ENCODE measurements at regions not wholly inside any gene's neighbourhood (a gene's known extent, or its start where the extent isn't known, plus 50 kb on each side); places are given as distances from the start of the nearest gene placed in this dataset.
"Not testable (repeated sequence)": the region's sequence is repeated elsewhere in the genome, so short reads cannot be mapped to it uniquely, and the experiment has no call there.

DNA sequence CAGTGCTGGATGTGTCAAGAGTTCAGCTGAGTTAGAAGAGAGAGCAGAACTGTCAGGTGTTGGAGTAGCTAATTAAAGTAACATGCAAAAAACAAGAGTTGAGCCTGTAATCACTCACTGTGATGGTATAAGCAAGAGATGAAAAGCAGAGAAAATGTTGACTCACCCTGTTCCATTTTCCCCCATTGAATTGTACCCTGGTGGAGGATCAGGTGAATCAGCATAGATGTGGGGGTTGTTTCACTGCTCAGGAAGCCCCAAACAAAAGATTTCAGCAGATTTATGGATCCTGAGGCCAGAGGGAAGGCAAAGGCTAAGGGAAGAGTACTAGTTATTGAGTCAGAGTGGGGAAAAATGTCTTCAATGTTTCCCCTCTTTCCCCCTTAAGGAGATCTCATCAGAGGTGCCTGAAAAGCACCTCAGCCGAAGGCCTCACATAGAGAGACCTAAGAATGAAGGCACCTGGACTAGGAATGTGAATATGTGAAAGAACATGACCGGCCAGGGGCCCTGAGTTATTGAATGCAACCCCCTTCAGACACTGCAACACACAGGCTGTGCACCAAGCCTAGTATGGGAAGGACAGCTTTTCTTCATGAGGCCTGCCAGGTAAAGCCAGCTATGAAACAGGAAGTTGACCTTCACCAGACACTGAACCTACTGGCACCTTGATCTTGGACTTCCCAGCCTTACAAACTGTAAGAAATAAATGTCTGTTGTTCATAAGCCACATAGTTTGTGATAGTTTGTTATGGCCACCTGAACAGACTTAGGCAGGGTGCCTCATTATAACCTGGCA lies 90.1 kb downstream of the TMCO5A start:
- TF ChIP-seq CTCF (IDR thresholded peaks at IDR 0.05; ENCODE audit: unreplicated experiment): no peak
- Mint-ChIP-seq H3K4me3 (ENCODE audit: low read depth, unreplicated experiment) (no peak overlapping the region), H3K27me3 (ENCODE audit: unreplicated experiment) (no peaks in the 10 kb centered on the region), H3K27ac (ENCODE audit: unreplicated experiment) (no peak overlapping the region), H3K4me1 (ENCODE audit: low read depth, unreplicated experiment) (no peaks in the 10 kb centered on the region), H3K36me3 (ENCODE audit: insufficient read depth, unreplicated experiment) (no peaks in the 10 kb centered on the region), H3K9me3 (ENCODE audit: low read depth, unreplicated experiment) (no peaks in the 10 kb centered on the region)
- no peak for DNase-seq
- intact Hi-C loops (cut with micrococcal nuclease; ENCODE audit: unreplicated experiment): no loop called here
- no TSS peak for BruUV-seq (replicated peaks)
- CTCF ChIA-PET: interaction anchor here (0.6 kb wide), 1 partner anchor 19 kb away, joined by 9 read pairs; no protein-coding TSS in a partner anchor

GRCh38 chr15:38025656-38026055 lies 91.2 kb downstream of the TMCO5A start:
- DNase-seq; H3K4me1 Mint-ChIP-seq (ENCODE audit: low read depth, unreplicated experiment); H3K9me3 Mint-ChIP-seq (ENCODE audit: low read depth, unreplicated experiment); H3K36me3 Mint-ChIP-seq (ENCODE audit: insufficient read depth, unreplicated experiment); H3K4me3 Mint-ChIP-seq (ENCODE audit: low read depth, unreplicated experiment); H3K27me3 Mint-ChIP-seq (ENCODE audit: unreplicated experiment); intact Hi-C loops (cut with micrococcal nuclease; ENCODE audit: unreplicated experiment); CTCF ChIA-PET; BruUV-seq (replicated peaks); H3K27ac Mint-ChIP-seq (ENCODE audit: unreplicated experiment): not testable (repeated sequence)

DNA sequence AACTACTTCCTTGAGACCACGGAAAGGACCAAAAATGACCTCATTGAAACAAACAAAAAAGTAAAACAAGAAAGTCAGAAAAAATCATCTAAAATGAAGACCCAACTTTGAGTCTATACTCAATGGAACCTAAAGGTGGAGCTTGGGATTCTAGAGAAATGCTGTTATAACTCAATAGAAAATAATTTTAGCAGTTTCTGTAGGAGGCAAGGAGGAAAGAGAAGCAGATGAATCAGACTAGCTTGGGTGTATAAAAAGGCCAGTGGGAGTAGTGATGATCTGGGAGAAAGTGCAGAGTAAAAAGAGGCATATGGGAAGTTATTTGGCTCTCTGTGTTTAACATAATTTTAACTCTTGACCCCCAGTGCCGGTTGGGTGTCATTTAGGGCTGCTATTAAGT lies 94.4 kb downstream of the TMCO5A start:
- no peak for TF ChIP-seq CTCF (IDR thresholded peaks at IDR 0.05; ENCODE audit: unreplicated experiment)
- no TSS peak for BruUV-seq (replicated peaks)
- intact Hi-C loops (cut with micrococcal nuclease; ENCODE audit: unreplicated experiment): no loop called here
- no peaks in the 10 kb centered on the region for H3K9me3 Mint-ChIP-seq (ENCODE audit: low read depth, unreplicated experiment)
- H3K4me1 Mint-ChIP-seq (ENCODE audit: low read depth, unreplicated experiment): no peaks in the 10 kb centered on the region
- no peaks in the 10 kb centered on the region for H3K36me3 Mint-ChIP-seq (ENCODE audit: insufficient read depth, unreplicated experiment)
- CTCF ChIA-PET: no interaction called here
- no peak for DNase-seq
- no peak overlapping the region for H3K4me3 Mint-ChIP-seq (ENCODE audit: low read depth, unreplicated experiment)
- no peak overlapping the region for H3K27ac Mint-ChIP-seq (ENCODE audit: unreplicated experiment)
- H3K27me3 Mint-ChIP-seq (ENCODE audit: unreplicated experiment): no peaks in the 10 kb centered on the region

DNA sequence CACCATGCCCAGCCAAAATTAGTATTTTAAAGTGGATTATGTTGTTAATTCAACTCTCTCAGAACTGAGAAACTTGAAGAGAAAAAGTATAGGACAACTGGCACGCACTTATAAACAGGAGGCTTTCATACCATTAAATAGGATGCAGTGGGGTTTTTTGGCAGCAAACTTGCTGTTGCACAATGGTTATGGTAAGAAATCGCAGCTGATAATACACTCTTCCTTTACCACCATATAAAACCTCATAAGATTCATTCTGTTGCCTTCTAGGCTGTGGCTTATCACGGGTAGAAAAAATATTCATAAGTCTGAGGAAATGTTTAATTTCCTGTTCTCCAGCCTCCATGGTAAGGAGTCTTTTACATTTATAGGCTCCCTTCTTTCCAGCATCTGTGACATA lies 95.3 kb downstream of the TMCO5A start:
- H3K4me3 Mint-ChIP-seq (ENCODE audit: low read depth, unreplicated experiment): no peak overlapping the region
- no peak for TF ChIP-seq CTCF (IDR thresholded peaks at IDR 0.05; ENCODE audit: unreplicated experiment)
- no peak overlapping the region for H3K27ac Mint-ChIP-seq (ENCODE audit: unreplicated experiment)
- H3K4me1 Mint-ChIP-seq (ENCODE audit: low read depth, unreplicated experiment): no peaks in the 10 kb centered on the region
- CTCF ChIA-PET: no interaction called here
- BruUV-seq (replicated peaks): no TSS peak
- no peaks in the 10 kb centered on the region for H3K27me3 Mint-ChIP-seq (ENCODE audit: unreplicated experiment)
- intact Hi-C loops (cut with micrococcal nuclease; ENCODE audit: unreplicated experiment): no loop called here
- no peaks in the 10 kb centered on the region for H3K36me3 Mint-ChIP-seq (ENCODE audit: insufficient read depth, unreplicated experiment)
- H3K9me3 Mint-ChIP-seq (ENCODE audit: low read depth, unreplicated experiment): no peaks in the 10 kb centered on the region
- DNase-seq: no peak

- H3K9me3 Mint-ChIP-seq (ENCODE audit: low read depth, unreplicated experiment): no peaks in the 10 kb centered on the region
- no peak for TF ChIP-seq CTCF (IDR thresholded peaks at IDR 0.05; ENCODE audit: unreplicated experiment)
- intact Hi-C loops (cut with micrococcal nuclease; ENCODE audit: unreplicated experiment): no loop called here
- H3K27me3 Mint-ChIP-seq (ENCODE audit: unreplicated experiment): no peaks in the 10 kb centered on the region
- no peaks in the 10 kb centered on the region for H3K4me1 Mint-ChIP-seq (ENCODE audit: low read depth, unreplicated experiment)
- H3K4me3 Mint-ChIP-seq (ENCODE audit: low read depth, unreplicated experiment): no peak overlapping the region
- H3K36me3 Mint-ChIP-seq (ENCODE audit: insufficient read depth, unreplicated experiment): no peaks in the 10 kb centered on the region
- CTCF ChIA-PET: no interaction called here
- no TSS peak for BruUV-seq (replicated peaks)
- no peak overlapping the region for H3K27ac Mint-ChIP-seq (ENCODE audit: unreplicated experiment)
- no peak for DNase-seq
Measured at GRCh38 chr15:38030609-38031008, 96.2 kb downstream of the TMCO5A start.

Measured in Calu3 (cell line).